ENCODE measurements at regions not wholly inside any gene's neighbourhood (a gene's known extent, or its start where the extent isn't known, plus 50 kb on each side); places are given as distances from the start of the nearest gene placed in this dataset.

GRCh38 chr6:77036400-77036799, 426.9 kb downstream of the HTR1B start:
- intact Hi-C loops (cut with DNase I), result no loop called here
- DNase-seq (no peak), FAIRE-seq (no peak), ATAC-seq (no peak)
- Histone ChIP-seq H3K27me3 (no peaks in the 10 kb centered on the region), H3K27ac (no peak overlapping the region), H3K36me3 (no peaks in the 10 kb centered on the region), H3K9me3 (no peaks in the 10 kb centered on the region), H3K4me1 (no peaks in the 10 kb centered on the region), H3K4me3 (no peak overlapping the region)
- WGBS, 2 donors, result 78 to 82% methylated on average over 4 of the region's 4 CpGs
- TF ChIP-seq CTCF (IDR thresholded peaks at IDR 0.05), result no peak

- Histone ChIP-seq H3K27me3 (no peaks in the 10 kb centered on the region), H3K4me1 (no peaks in the 10 kb centered on the region), H3K4me3 (no peak overlapping the region), H3K27ac (no peak overlapping the region), H3K9me3 (no peaks in the 10 kb centered on the region), H3K36me3 (no peaks in the 10 kb centered on the region)
- no peak for FAIRE-seq
- DNase-seq, result no peak
- intact Hi-C loops (cut with DNase I), result no loop called here
- no peak for TF ChIP-seq CTCF (IDR thresholded peaks at IDR 0.05)
- no peak for ATAC-seq
- WGBS, 2 donors, result 38 to 43% methylated on average over 5 of the region's 5 CpGs
These were observed 429.1 kb downstream of the HTR1B start for GRCh38 chr6:77034161-77034560.

DNA sequence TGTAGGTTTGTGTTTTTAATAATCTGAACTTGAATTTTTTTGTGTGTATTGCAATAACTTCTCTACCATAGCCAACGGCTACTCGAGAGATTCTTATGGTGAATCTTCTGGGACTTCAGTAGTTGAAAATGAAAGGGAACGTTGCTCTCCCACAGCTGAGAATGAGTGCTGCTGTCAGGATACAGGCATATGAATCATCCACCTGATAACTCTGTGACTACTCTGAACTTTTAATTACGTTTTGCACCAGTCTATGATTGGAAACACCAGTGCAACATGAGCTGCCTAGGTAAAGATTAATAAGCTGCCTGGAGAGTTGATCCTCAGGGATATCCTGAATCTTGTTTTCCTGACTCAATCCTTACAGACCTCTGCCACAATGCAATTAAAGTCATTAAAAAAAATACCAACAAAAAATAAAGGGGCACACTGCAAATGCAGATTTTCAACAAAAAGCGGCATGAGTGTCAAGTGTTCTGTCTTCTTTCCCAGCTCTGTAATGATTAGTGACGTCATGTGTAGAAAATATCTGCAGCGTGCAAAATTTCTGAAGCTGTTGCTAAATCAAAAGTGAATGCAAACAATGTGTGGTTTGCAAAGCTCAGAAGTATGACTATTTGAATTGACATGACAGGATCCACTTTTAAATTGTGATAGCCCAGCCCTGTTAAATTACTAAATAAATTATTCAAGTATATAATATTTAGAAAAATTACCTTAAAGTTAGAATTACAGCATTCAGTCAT, 432.2 kb downstream of the HTR1B start:
- 65% methylated on average over 7 of the region's 7 CpGs for WGBS, 2 donors
- intact Hi-C loops (cut with DNase I), result no loop called here
- Histone ChIP-seq H3K27ac (no peak overlapping the region), H3K4me1 (no peaks in the 10 kb centered on the region), H3K9me3 (no peaks in the 10 kb centered on the region), H3K27me3 (no peaks in the 10 kb centered on the region), H3K4me3 (no peak overlapping the region), H3K36me3 (no peaks in the 10 kb centered on the region)
- no peak for DNase-seq
- FAIRE-seq, result no peak
- no peak for ATAC-seq
- no peak for TF ChIP-seq CTCF (IDR thresholded peaks at IDR 0.05)

- FAIRE-seq, result no peak
- H3K9me3 ChIP-seq, result no peaks in the 10 kb centered on the region
- ATAC-seq, result no peak
- intact Hi-C loops (cut with DNase I), result no loop called here
- no peaks in the 10 kb centered on the region for H3K27me3 ChIP-seq
- WGBS, 2 donors, result 73 to 76% methylated on average over 2 of the region's 2 CpGs
- no peaks in the 10 kb centered on the region for H3K4me1 ChIP-seq
- no peak for TF ChIP-seq CTCF (IDR thresholded peaks at IDR 0.05)
- no peak overlapping the region for H3K4me3 ChIP-seq
- DNase-seq, result no peak
- no peak overlapping the region for H3K27ac ChIP-seq
- no peaks in the 10 kb centered on the region for H3K36me3 ChIP-seq
These were observed 436.9 kb downstream of the HTR1B start for GRCh38 chr6:77026341-77026740.

GRCh38 chr6:77025736-77026223, 437.5 kb downstream of the HTR1B start:
- no peak overlapping the region for H3K27ac ChIP-seq
- no peak overlapping the region for H3K4me3 ChIP-seq
- no peak for TF ChIP-seq CTCF (IDR thresholded peaks at IDR 0.05)
- no peaks in the 10 kb centered on the region for H3K27me3 ChIP-seq
- no peaks in the 10 kb centered on the region for H3K9me3 ChIP-seq
- DNase-seq, result no peak
- no peak for ATAC-seq
- intact Hi-C loops (cut with DNase I), result no loop called here
- H3K4me1 ChIP-seq, result no peaks in the 10 kb centered on the region
- H3K36me3 ChIP-seq, result no peaks in the 10 kb centered on the region
- no peak for FAIRE-seq
- 81 to 83% methylated on average over 3 of the region's 3 CpGs for WGBS, 2 donors
